ENCODE measurements at regions not wholly inside any gene's neighbourhood (a gene's known extent, or its start where the extent isn't known, plus 50 kb on each side); places are given as distances from the start of the nearest gene placed in this dataset.

- DNase-seq (ENCODE audit: low spot score): no peak
Observed at GRCh38 chr7:126378642-126379041, 874.1 kb downstream of the GRM8 start.

- DNase-seq (ENCODE audit: low spot score): no peak
Observed at GRCh38 chr7:126370038-126370668, 882.6 kb downstream of the GRM8 start.

GRCh38 chr7:126362746-126363145 is 890.0 kb downstream of the GRM8 start:
- DNase-seq (ENCODE audit: low spot score): no peak

- no peak for DNase-seq (ENCODE audit: low spot score)
Observed at GRCh38 chr7:126361183-126361582, 891.6 kb downstream of the GRM8 start.

- DNase-seq (ENCODE audit: low spot score): no peak
Observed at GRCh38 chr7:126339813-126340212, 912.9 kb downstream of the GRM8 start.

GRCh38 chr7:126305671-126306070 is 947.1 kb downstream of the GRM8 start:
- no peak for DNase-seq (ENCODE audit: low spot score)

- no peak for DNase-seq (ENCODE audit: low spot score)
Observed at GRCh38 chr7:126303926-126304325, 948.8 kb downstream of the GRM8 start.

- peak; percentile 16 for DNase-seq (ENCODE audit: low spot score)
Observed at GRCh38 chr7:126302639-126303038, 950.1 kb downstream of the GRM8 start.

- DNase-seq (ENCODE audit: low spot score): no peak
Observed at GRCh38 chr7:126286317-126286716, 966.4 kb downstream of the GRM8 start.

GRCh38 chr7:126236261-126236660 is 1016.5 kb downstream of the GRM8 start:
- DNase-seq (ENCODE audit: low spot score): no peak

- DNase-seq (ENCODE audit: low spot score): no peak
Observed at GRCh38 chr7:126228356-126229061, 1024.2 kb downstream of the GRM8 start.

GRCh38 chr7:126227643-126228042 is 1025.1 kb downstream of the GRM8 start:
- no peak for DNase-seq (ENCODE audit: low spot score)

GRCh38 chr7:126227055-126227454 is 1025.7 kb downstream of the GRM8 start:
- no peak for DNase-seq (ENCODE audit: low spot score)

- DNase-seq (ENCODE audit: low spot score): no peak
Observed at GRCh38 chr7:126223729-126224128, 1029.0 kb downstream of the GRM8 start.

GRCh38 chr7:126222782-126223181 is 1030.0 kb downstream of the GRM8 start:
- DNase-seq (ENCODE audit: low spot score): no peak

- no peak for DNase-seq (ENCODE audit: low spot score)
Observed at GRCh38 chr7:126215785-126216184, 1037.0 kb downstream of the GRM8 start.

GRCh38 chr7:126213876-126214275 is 1038.9 kb downstream of the GRM8 start:
- no peak for DNase-seq (ENCODE audit: low spot score)

- DNase-seq (ENCODE audit: low spot score): no peak
Observed at GRCh38 chr7:126211875-126212274, 1040.9 kb downstream of the GRM8 start.

GRCh38 chr7:126210707-126211106 is 1042.0 kb downstream of the GRM8 start:
- DNase-seq (ENCODE audit: low spot score): no peak

GRCh38 chr7:126203185-126203584 is 1049.6 kb downstream of the GRM8 start:
- no peak for DNase-seq (ENCODE audit: low spot score)

- no peak for DNase-seq (ENCODE audit: low spot score)
Observed at GRCh38 chr7:126202177-126202576, 1050.6 kb downstream of the GRM8 start.

GRCh38 chr7:126185959-126186580 is 1066.7 kb downstream of the GRM8 start:
- peak; percentile 30 for DNase-seq (ENCODE audit: low spot score)

GRCh38 chr7:126179916-126180315 is 1072.8 kb downstream of the GRM8 start:
- DNase-seq (ENCODE audit: low spot score): no peak
